Neural cell (in vitro differentiated cells): ENCODE measurements at regions not wholly inside any gene's neighbourhood (a gene's known extent, or its start where the extent isn't known, plus 50 kb on each side); places are given as distances from the start of the nearest gene placed in this dataset.

Experiments used
- H2AFZ ChIP-seq: fragments of 200-600, 300-800 bp; sonication (generic), shearing (Covaris generic); 2 replicates; pipeline ENCODE4 v1.6.0; 2014; ENCODE audit warnings: low read depth, mild to moderate bottlenecking, antibody characterized with exemption, low read length, moderate library complexity
- H3F3A ChIP-seq: fragments of 200-600 bp; shearing (Covaris generic); 2 replicates; pipeline ENCODE4 v1.6.1; 2016; ENCODE audit warnings: mild to moderate bottlenecking, moderate library complexity, mixed read lengths, antibody characterized with exemption, low read length; ENCODE audit not compliant: insufficient read depth, poor library complexity, severe bottlenecking
- H3K27ac ChIP-seq: fragments of 200-600, 300-800 bp; sonication (generic), shearing (Covaris generic); 2 replicates; pipeline ENCODE4 v1.5.1; 2014; ENCODE audit warnings: mild to moderate bottlenecking, low read length, moderate library complexity
- H3K27me3 ChIP-seq: fragments of 300-800, 200-600 bp; sonication (generic), shearing (Covaris generic); 2 replicates; pipeline ENCODE4 v1.6.0; 2014; ENCODE audit warnings: mild to moderate bottlenecking, low read depth, low read length, moderate library complexity; ENCODE audit not compliant: insufficient read depth
- H3K36me3 ChIP-seq: fragments of 300-800, 200-600 bp; sonication (generic), shearing (Covaris generic); 2 replicates; pipeline ENCODE4 v1.5.1; 2014; ENCODE audit warnings: mild to moderate bottlenecking, antibody characterized with exemption, low read length, moderate library complexity; ENCODE audit not compliant: insufficient read depth
- H3K4me2 ChIP-seq: fragments of 300-800, 200-600 bp; sonication (generic), shearing (Covaris generic); 2 replicates; pipeline ENCODE4 v1.6.0; 2014; ENCODE audit warnings: mild to moderate bottlenecking, low read length
- H3K4me3 ChIP-seq: fragments of 300-800, 200-600 bp; sonication (generic), shearing (Covaris generic); 2 replicates; pipeline ENCODE4 v1.5.1; 2014; ENCODE audit warnings: mild to moderate bottlenecking, low read length, moderate library complexity
- H3K79me2 ChIP-seq: fragments of 200-600 bp; shearing (Covaris generic); replicated peaks from 2 replicates; pipeline ENCODE4 v1.6.0; 2014; ENCODE audit warnings: mild to moderate bottlenecking, low read length, moderate library complexity; ENCODE audit not compliant: insufficient read depth
- H3K9ac ChIP-seq: fragments of 300-800, 200-600 bp; sonication (generic), shearing (Covaris generic); 2 replicates; pipeline ENCODE4 v1.6.1; 2016; ENCODE audit warnings: mild to moderate bottlenecking, low read length, mixed read lengths
- H3K9me2 ChIP-seq: fragments of 200-600 bp; shearing (Covaris generic); 2 replicates; pipeline ENCODE4 v1.6.1; 2016; ENCODE audit warnings: mild to moderate bottlenecking, low read length, mixed read lengths; ENCODE audit not compliant: insufficient read depth
- H3K9me3 ChIP-seq: fragments of 200-600, 300-800 bp; sonication (generic), shearing (Covaris generic); 2 replicates; pipeline ENCODE4 v1.6.1; 2016; ENCODE audit warnings: mild to moderate bottlenecking, mixed run types, low read length, moderate library complexity, mixed read lengths
- H4K20me1 ChIP-seq: fragments of 200-600 bp; shearing (Covaris generic); 2 replicates; pipeline ENCODE4 v1.6.1; 2016; ENCODE audit warnings: mild to moderate bottlenecking, mixed run types; ENCODE audit not compliant: insufficient read depth
- EP300 ChIP-seq: fragments of 450-650 bp; conservative IDR thresholded peaks from 2 replicates; pipeline ENCODE4 v1.6.1; 2014; ENCODE audit warnings: antibody characterized with exemption, mild to moderate bottlenecking, moderate library complexity; ENCODE audit not compliant: poor library complexity, severe bottlenecking
- EZH2 ChIP-seq: fragments of 200-600, 300-800 bp; shearing (Covaris generic), sonication (generic); IDR thresholded peaks from 2 replicates; pipeline ENCODE4 v1.6.1; 2014; ENCODE audit warnings: antibody characterized with exemption, low read length, borderline replicate concordance, mild to moderate bottlenecking; ENCODE audit not compliant: insufficient read depth, poor library complexity, severe bottlenecking
- MXI1 ChIP-seq: fragments of 450-650 bp; conservative IDR thresholded peaks from 2 replicates; pipeline ENCODE4 v1.6.1; 2014; ENCODE audit warnings: antibody characterized with exemption, mild to moderate bottlenecking; ENCODE audit not compliant: poor library complexity, severe bottlenecking
- POLR2AphosphoS5 ChIP-seq: IDR thresholded peaks from 2 replicates; pipeline ENCODE4 v1.6.1; 2012
- RAD21 ChIP-seq: fragments of 450-650 bp; conservative IDR thresholded peaks from 2 replicates; pipeline ENCODE4 v1.6.1; 2014; ENCODE audit warnings: antibody characterized with exemption, mild to moderate bottlenecking, moderate library complexity
- SMC3 ChIP-seq: fragments of 450-650 bp; conservative IDR thresholded peaks from 2 replicates; pipeline ENCODE4 v1.6.1; 2014; ENCODE audit warnings: antibody characterized with exemption, mild to moderate bottlenecking, moderate library complexity; ENCODE audit not compliant: poor library complexity
- TAF1 ChIP-seq: IDR thresholded peaks from 2 replicates; pipeline ENCODE4 v1.6.1; 2012; ENCODE audit warnings: low read depth
- TF ChIP-seq, protein P1 (sequence below): fragments of 450-650 bp; IDR thresholded peaks from 2 replicates; pipeline ENCODE4 v1.5.1; 2014; ENCODE audit warnings: antibody characterized with exemption, mild to moderate bottlenecking, moderate library complexity; ENCODE audit not compliant: poor library complexity, severe bottlenecking
- TF ChIP-seq, protein P2 (sequence below): IDR thresholded peaks from 2 replicates; pipeline ENCODE4 v1.6.1; 2012; ENCODE audit warnings: borderline replicate concordance

DNA sequence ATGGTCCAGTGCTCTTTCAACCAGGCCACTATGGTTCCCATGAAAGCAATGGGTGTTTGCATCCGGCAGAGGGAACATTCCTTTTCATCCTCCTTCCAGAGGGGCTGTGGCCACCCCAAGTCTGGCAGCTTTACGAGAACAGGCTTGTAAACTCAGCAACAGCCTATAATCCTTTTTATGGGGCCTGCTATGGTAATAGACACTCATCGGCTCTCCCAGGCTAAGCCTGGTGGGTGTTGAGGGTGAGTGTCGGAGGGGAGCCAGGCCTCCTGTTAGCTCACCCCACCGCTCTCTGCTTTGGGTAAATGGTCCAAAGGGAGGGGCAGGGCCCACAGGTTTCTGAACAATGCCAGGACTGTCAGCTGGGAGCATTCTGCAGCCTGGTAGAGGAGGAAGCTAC, 111.6 kb upstream of the CD82 start:
- Histone ChIP-seq H3K4me3 (no peak overlapping the region), H3K27ac (no peak overlapping the region), H2AFZ (no peak overlapping the region), H3K36me3 (no peaks in the 10 kb centered on the region), H3K9me2 (no peaks in the 10 kb centered on the region), H3K4me2 (no peak overlapping the region), H3K9me3 (no peaks in the 10 kb centered on the region), H3K9ac (no peak overlapping the region), H3K27me3 (no peaks in the 10 kb centered on the region), H3K79me2 (no peaks in the 10 kb centered on the region), H3F3A (no peaks in the 10 kb centered on the region), H4K20me1 (no peaks in the 10 kb centered on the region)
- TF ChIP-seq, protein P1, sequence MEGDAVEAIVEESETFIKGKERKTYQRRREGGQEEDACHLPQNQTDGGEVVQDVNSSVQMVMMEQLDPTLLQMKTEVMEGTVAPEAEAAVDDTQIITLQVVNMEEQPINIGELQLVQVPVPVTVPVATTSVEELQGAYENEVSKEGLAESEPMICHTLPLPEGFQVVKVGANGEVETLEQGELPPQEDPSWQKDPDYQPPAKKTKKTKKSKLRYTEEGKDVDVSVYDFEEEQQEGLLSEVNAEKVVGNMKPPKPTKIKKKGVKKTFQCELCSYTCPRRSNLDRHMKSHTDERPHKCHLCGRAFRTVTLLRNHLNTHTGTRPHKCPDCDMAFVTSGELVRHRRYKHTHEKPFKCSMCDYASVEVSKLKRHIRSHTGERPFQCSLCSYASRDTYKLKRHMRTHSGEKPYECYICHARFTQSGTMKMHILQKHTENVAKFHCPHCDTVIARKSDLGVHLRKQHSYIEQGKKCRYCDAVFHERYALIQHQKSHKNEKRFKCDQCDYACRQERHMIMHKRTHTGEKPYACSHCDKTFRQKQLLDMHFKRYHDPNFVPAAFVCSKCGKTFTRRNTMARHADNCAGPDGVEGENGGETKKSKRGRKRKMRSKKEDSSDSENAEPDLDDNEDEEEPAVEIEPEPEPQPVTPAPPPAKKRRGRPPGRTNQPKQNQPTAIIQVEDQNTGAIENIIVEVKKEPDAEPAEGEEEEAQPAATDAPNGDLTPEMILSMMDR = no peak
- no peak for TF ChIP-seq SMC3
- TF ChIP-seq POLR2AphosphoS5 = no peak
- no peak for TF ChIP-seq MXI1
- TF ChIP-seq, protein P2, sequence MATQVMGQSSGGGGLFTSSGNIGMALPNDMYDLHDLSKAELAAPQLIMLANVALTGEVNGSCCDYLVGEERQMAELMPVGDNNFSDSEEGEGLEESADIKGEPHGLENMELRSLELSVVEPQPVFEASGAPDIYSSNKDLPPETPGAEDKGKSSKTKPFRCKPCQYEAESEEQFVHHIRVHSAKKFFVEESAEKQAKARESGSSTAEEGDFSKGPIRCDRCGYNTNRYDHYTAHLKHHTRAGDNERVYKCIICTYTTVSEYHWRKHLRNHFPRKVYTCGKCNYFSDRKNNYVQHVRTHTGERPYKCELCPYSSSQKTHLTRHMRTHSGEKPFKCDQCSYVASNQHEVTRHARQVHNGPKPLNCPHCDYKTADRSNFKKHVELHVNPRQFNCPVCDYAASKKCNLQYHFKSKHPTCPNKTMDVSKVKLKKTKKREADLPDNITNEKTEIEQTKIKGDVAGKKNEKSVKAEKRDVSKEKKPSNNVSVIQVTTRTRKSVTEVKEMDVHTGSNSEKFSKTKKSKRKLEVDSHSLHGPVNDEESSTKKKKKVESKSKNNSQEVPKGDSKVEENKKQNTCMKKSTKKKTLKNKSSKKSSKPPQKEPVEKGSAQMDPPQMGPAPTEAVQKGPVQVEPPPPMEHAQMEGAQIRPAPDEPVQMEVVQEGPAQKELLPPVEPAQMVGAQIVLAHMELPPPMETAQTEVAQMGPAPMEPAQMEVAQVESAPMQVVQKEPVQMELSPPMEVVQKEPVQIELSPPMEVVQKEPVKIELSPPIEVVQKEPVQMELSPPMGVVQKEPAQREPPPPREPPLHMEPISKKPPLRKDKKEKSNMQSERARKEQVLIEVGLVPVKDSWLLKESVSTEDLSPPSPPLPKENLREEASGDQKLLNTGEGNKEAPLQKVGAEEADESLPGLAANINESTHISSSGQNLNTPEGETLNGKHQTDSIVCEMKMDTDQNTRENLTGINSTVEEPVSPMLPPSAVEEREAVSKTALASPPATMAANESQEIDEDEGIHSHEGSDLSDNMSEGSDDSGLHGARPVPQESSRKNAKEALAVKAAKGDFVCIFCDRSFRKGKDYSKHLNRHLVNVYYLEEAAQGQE = no peak
- TF ChIP-seq TAF1 = no peak
- TF ChIP-seq EP300 = no peak
- no peak for TF ChIP-seq RAD21
- no peak for TF ChIP-seq EZH2

DNA sequence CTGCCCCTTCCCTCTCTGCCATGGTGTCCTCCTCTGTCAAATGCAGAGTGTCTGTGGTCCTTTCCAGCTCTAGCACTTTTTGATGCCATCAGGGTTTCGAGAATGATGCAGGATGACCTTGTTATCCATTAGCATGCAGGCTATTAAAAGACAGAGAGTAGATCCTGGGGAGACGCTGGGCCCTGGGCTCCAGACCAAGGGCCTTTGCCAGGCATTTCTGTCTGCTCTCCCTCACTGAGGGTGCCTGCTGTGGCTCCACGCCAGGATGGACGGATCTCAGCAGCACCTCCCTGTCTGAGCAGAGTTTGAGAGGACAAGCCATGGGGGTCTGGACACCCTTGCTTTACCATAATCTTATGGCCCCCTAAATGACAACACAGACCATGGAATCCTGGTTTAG, 110.8 kb upstream of the CD82 start:
- H3K36me3 ChIP-seq = no peaks in the 10 kb centered on the region
- no peak overlapping the region for H3K27ac ChIP-seq
- no peak for TF ChIP-seq POLR2AphosphoS5
- TF ChIP-seq, protein P2 = no peak
- TF ChIP-seq SMC3 = no peak
- TF ChIP-seq, protein P1 = no peak

More for the DNA sequence above, 110.8 kb upstream of the CD82 start:
- no peaks in the 10 kb centered on the region for H3F3A ChIP-seq
- no peak overlapping the region for H3K4me2 ChIP-seq
- no peak overlapping the region for H2AFZ ChIP-seq
- no peaks in the 10 kb centered on the region for H3K9me2 ChIP-seq
- no peaks in the 10 kb centered on the region for H3K27me3 ChIP-seq
- no peak overlapping the region for H3K4me3 ChIP-seq
- H3K79me2 ChIP-seq = no peaks in the 10 kb centered on the region
- no peaks in the 10 kb centered on the region for H3K9me3 ChIP-seq
- H3K9ac ChIP-seq = no peak overlapping the region
- no peaks in the 10 kb centered on the region for H4K20me1 ChIP-seq
